ENCODE measurements at regions not wholly inside any gene's neighbourhood (a gene's known extent, or its start where the extent isn't known, plus 50 kb on each side); places are given as distances from the start of the nearest gene placed in this dataset.

DNA sequence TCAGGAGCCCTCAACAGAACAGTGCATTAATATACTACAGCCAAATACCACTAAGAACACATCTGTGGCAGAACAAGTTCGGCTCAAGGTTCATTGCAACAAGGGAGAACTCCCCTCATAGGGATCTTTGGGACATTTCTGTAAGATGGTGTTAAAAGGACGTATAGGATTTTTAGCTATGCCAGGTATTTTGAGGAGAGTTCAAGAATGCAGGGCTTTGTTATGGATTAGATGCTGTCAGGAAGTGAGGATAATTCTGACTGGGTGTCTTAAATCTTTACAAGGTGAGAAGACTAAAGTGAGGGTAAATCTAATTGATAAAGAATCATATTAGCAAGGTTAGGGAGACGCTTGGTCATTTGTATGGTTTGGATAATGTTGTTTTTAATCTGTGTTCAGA is 83.7 kb upstream of the AHI1 start:
- Histone ChIP-seq H3K27me3 (ENCODE audit: control insufficient read depth, insufficient read depth, low read length) (no peaks in the 10 kb centered on the region), H3K9me3 (ENCODE audit: control insufficient read depth, insufficient read depth, low read depth, low read length) (no peaks in the 10 kb centered on the region), H3K9ac (ENCODE audit: low read length) (no peak overlapping the region), H3K4me1 (ENCODE audit: control insufficient read depth, insufficient read depth, low read length) (peaks cover 12% of the 10 kb centered on the region), H3K36me3 (ENCODE audit: control insufficient read depth, insufficient read depth, low read length) (no peaks in the 10 kb centered on the region), H3K27ac (ENCODE audit: low read depth, low read length) (no peak overlapping the region), H3K4me3 (ENCODE audit: low read depth, low read length) (no peak overlapping the region)

DNA sequence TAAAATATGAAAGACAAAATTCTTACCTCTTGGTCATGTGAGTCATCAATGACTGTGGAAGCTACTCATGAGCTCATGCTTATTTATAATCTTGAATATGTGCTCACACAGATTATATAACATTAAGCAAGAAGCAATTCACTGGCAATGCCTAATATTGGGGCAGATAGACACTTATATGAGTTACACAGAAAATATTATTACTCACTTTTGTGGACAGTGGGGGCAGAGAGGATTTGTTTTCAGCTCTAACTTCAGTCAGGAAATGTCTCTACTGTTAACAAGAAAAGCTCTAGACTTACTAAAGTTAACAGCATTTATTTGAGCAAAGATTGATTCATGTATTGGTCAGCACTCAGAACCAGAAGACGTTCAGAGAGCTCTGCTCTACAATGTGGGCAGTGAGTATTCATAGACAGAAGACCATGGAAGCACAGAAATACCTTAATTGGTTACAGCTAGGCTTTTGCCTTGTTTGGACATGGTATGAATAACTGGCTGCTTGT is 85.8 kb upstream of the AHI1 start:
- H3K9me3 ChIP-seq (ENCODE audit: control insufficient read depth, insufficient read depth, low read depth, low read length), result no peaks in the 10 kb centered on the region
- H3K27me3 ChIP-seq (ENCODE audit: control insufficient read depth, insufficient read depth, low read length), result no peaks in the 10 kb centered on the region
- no peak overlapping the region for H3K27ac ChIP-seq (ENCODE audit: low read depth, low read length)
- no peaks in the 10 kb centered on the region for H3K36me3 ChIP-seq (ENCODE audit: control insufficient read depth, insufficient read depth, low read length)
- H3K4me1 ChIP-seq (ENCODE audit: control insufficient read depth, insufficient read depth, low read length), result peaks cover 12% of the 10 kb centered on the region
- no peak overlapping the region for H3K4me3 ChIP-seq (ENCODE audit: low read depth, low read length)
- no peak overlapping the region for H3K9ac ChIP-seq (ENCODE audit: low read length)

DNA sequence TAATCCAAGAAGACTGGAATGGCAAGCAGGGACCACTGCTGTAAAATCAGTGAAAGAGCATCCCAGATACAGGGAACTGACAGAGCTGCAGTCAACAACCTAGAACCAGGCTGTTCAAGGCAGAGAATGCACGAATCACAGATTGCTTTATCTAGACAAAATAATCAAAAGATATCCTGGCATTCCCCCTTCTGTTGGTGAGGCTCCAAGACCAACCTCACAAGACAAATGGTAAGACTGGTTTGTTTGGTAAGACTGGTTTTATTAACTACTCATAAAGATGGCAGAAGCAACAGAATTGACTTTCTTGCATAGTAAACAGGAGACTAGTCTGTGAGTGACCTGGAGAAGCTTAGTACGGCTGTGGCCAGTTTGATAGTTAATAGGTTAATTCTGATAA is 88.8 kb upstream of the AHI1 start:
- no peaks in the 10 kb centered on the region for H3K36me3 ChIP-seq (ENCODE audit: control insufficient read depth, insufficient read depth, low read length)
- H3K27me3 ChIP-seq (ENCODE audit: control insufficient read depth, insufficient read depth, low read length), result no peaks in the 10 kb centered on the region
- peaks cover 5% of the 10 kb centered on the region for H3K4me1 ChIP-seq (ENCODE audit: control insufficient read depth, insufficient read depth, low read length)
- H3K9ac ChIP-seq (ENCODE audit: low read length), result no peak overlapping the region
- H3K27ac ChIP-seq (ENCODE audit: low read depth, low read length), result no peak overlapping the region
- H3K9me3 ChIP-seq (ENCODE audit: control insufficient read depth, insufficient read depth, low read depth, low read length), result no peaks in the 10 kb centered on the region
- H3K4me3 ChIP-seq (ENCODE audit: low read depth, low read length), result no peak overlapping the region

DNA sequence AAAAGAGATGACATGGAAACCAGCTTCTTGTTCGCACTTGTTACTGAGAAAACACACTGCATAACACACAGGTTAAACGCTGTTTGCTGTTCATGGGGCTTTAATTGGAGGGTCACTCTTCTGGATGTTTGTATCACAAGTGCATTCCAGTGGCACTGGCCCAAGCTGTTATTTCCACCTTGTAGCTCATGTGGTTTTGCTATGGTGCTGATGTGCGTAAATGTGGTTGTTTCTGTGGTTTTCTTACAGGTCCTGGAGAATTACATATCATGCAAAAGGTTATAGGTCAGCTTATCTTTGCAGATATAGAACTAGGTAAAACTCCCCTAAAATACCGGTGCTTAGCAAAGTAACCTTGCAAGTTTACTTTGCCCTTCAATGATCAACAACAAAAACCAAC is 89.3 kb upstream of the AHI1 start:
- Histone ChIP-seq H3K4me1 (ENCODE audit: control insufficient read depth, insufficient read depth, low read length) (peaks cover under 1% of the 10 kb centered on the region; the same call in 1 of the 2 replicates), H3K9me3 (ENCODE audit: control insufficient read depth, insufficient read depth, low read depth, low read length) (no peaks in the 10 kb centered on the region), H3K4me3 (ENCODE audit: low read depth, low read length) (no peak overlapping the region)

DNA sequence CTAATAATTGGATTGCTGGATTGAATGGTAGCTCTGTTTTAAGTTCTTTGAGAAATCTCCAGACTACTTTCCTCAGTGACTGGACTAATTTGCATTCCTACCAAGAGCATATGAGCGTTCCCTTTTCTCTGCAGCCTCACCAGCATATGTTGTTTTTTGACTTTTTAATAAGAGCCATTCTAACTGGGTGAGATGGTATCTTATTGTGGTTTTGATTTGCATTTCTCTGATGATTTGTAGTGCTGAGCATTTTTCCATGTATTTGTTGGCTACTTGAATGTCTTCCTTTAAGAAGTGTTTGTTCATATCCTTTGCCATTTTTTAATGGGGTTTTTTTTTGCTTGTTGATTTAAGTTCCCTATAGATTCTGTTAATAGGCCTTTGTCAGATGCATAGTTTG is 94.7 kb upstream of the AHI1 start:
- Histone ChIP-seq H3K9ac (ENCODE audit: low read length) (no peak overlapping the region), H3K9me3 (ENCODE audit: control insufficient read depth, insufficient read depth, low read depth, low read length) (no peaks in the 10 kb centered on the region), H3K27me3 (ENCODE audit: control insufficient read depth, insufficient read depth, low read length) (no peaks in the 10 kb centered on the region), H3K4me1 (ENCODE audit: control insufficient read depth, insufficient read depth, low read length) (no peaks in the 10 kb centered on the region), H3K36me3 (ENCODE audit: control insufficient read depth, insufficient read depth, low read length) (no peaks in the 10 kb centered on the region), H3K4me3 (ENCODE audit: low read depth, low read length) (no peak overlapping the region), H3K27ac (ENCODE audit: low read depth, low read length) (no peak overlapping the region)

More for the DNA sequence above, 89.3 kb upstream of the AHI1 start:
- no peaks in the 10 kb centered on the region for H3K27me3 ChIP-seq (ENCODE audit: control insufficient read depth, insufficient read depth, low read length)
- H3K9ac ChIP-seq (ENCODE audit: low read length), result no peak overlapping the region
- no peak overlapping the region for H3K27ac ChIP-seq (ENCODE audit: low read depth, low read length)
- no peaks in the 10 kb centered on the region for H3K36me3 ChIP-seq (ENCODE audit: control insufficient read depth, insufficient read depth, low read length)

DNA sequence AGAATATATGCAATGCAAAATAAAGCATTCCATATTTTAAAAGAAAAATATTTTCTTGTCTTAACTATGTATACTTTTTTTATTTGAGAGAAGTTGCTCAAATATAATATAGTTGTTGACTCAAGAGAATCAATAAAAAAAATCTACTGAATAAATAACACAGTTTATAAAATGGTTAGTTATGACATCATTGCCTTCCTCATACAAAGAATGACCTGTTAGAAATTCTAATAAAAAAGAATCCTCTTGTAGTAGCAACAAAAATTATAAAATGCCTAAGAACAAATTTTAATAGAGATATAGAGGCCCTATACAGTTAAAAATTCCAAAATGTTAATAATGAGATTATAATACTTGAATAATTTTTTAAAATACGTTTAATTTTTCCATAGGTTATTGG is 96.5 kb upstream of the AHI1 start:
- Histone ChIP-seq H3K36me3 (ENCODE audit: control insufficient read depth, insufficient read depth, low read length) (no peaks in the 10 kb centered on the region), H3K27ac (ENCODE audit: low read depth, low read length) (no peak overlapping the region), H3K9me3 (ENCODE audit: control insufficient read depth, insufficient read depth, low read depth, low read length) (no peaks in the 10 kb centered on the region), H3K4me3 (ENCODE audit: low read depth, low read length) (no peak overlapping the region), H3K4me1 (ENCODE audit: control insufficient read depth, insufficient read depth, low read length) (no peaks in the 10 kb centered on the region), H3K27me3 (ENCODE audit: control insufficient read depth, insufficient read depth, low read length) (no peaks in the 10 kb centered on the region), H3K9ac (ENCODE audit: low read length) (no peak overlapping the region)

DNA sequence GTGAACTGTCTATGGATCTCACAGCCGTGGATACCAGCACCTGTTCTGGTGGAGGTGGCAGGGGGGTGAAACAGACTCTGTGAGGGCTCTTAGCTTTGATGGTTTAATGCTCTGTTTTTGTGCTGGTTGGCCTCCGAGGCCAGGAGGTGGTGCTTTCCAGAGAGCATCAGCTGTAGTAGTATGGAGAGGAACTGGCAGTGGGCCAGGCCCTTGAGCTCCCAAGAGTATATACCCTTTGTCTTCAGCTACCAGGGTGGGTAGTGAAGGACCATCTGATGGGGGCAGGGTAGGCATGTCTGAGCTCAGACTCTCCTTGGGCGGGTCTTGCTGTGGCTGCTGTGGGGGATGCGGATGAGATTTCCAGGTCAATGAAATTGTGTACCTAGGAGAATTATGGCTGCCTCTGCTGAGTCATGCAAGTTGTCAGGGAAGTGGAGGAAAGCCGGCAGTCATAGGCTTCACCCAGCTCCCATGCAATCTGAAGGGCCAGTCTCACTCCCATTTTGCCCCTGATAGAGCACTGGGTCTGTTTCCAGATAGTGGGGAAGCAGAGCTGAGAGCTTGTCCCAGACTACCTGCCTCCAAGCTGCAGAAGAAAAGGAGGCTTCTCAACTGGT is 102.7 kb upstream of the AHI1 start:
- Histone ChIP-seq H3K4me1 (ENCODE audit: control insufficient read depth, insufficient read depth, low read length) (no peaks in the 10 kb centered on the region), H3K4me3 (ENCODE audit: low read depth, low read length) (no peak overlapping the region), H3K9ac (ENCODE audit: low read length) (no peak overlapping the region), H3K27ac (ENCODE audit: low read depth, low read length) (no peak overlapping the region), H3K9me3 (ENCODE audit: control insufficient read depth, insufficient read depth, low read depth, low read length) (0 out of 2 replicates have a peak, but pooled peaks cover 3% of the 10 kb centered on the region), H3K27me3 (ENCODE audit: control insufficient read depth, insufficient read depth, low read length) (no peaks in the 10 kb centered on the region), H3K36me3 (ENCODE audit: control insufficient read depth, insufficient read depth, low read length) (no peaks in the 10 kb centered on the region)

DNA sequence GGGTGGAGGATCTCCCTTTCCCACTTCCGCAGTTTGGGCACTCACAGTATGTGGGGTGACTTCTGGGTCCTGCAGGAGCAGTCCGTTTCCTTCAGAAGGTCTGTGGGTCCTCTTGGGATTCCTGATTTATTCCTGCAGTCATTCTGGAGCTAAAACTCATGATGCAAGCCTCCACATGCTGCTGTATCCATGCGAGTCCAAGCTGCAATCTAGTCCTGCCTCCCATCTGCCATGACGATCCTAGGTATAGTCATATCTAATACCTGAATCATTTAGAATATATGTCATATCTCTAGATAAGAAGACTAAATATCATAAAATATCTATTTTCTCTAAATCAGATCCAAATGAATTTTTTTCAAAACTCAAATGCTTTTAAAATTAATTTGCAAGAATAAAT is 103.4 kb upstream of the AHI1 start:
- Histone ChIP-seq H3K9ac (ENCODE audit: low read length) (no peak overlapping the region), H3K9me3 (ENCODE audit: control insufficient read depth, insufficient read depth, low read depth, low read length) (0 out of 2 replicates have a peak, but pooled peaks cover 3% of the 10 kb centered on the region), H3K36me3 (ENCODE audit: control insufficient read depth, insufficient read depth, low read length) (no peaks in the 10 kb centered on the region), H3K4me1 (ENCODE audit: control insufficient read depth, insufficient read depth, low read length) (no peaks in the 10 kb centered on the region), H3K27ac (ENCODE audit: low read depth, low read length) (no peak overlapping the region), H3K4me3 (ENCODE audit: low read depth, low read length) (no peak overlapping the region), H3K27me3 (ENCODE audit: control insufficient read depth, insufficient read depth, low read length) (no peaks in the 10 kb centered on the region)

DNA sequence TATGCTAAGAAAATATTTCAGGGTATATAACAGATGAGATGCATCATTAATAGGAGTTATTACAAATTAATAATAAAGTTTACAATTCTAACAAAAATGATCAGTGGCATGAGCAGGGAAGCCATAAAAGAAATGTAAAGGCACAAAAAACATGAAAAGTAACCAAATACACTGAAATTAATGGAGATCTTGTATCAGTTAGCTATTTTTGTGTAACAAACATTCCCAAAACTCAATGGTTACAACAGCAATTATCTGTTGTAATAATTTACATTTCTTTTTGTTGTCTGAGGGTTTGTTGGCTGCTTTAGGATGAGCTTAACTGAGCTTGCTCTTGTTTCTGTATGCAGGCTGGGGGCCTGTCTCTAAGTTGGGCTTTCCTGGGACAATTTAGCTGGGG is 104.3 kb upstream of the AHI1 start:
- Histone ChIP-seq H3K27me3 (ENCODE audit: control insufficient read depth, insufficient read depth, low read length) (no peaks in the 10 kb centered on the region), H3K27ac (ENCODE audit: low read depth, low read length) (no peak overlapping the region), H3K9ac (ENCODE audit: low read length) (no peak overlapping the region), H3K9me3 (ENCODE audit: control insufficient read depth, insufficient read depth, low read depth, low read length) (0 out of 2 replicates have a peak, but pooled peaks cover 3% of the 10 kb centered on the region), H3K36me3 (ENCODE audit: control insufficient read depth, insufficient read depth, low read length) (no peaks in the 10 kb centered on the region), H3K4me1 (ENCODE audit: control insufficient read depth, insufficient read depth, low read length) (no peaks in the 10 kb centered on the region), H3K4me3 (ENCODE audit: low read depth, low read length) (no peak overlapping the region)

DNA sequence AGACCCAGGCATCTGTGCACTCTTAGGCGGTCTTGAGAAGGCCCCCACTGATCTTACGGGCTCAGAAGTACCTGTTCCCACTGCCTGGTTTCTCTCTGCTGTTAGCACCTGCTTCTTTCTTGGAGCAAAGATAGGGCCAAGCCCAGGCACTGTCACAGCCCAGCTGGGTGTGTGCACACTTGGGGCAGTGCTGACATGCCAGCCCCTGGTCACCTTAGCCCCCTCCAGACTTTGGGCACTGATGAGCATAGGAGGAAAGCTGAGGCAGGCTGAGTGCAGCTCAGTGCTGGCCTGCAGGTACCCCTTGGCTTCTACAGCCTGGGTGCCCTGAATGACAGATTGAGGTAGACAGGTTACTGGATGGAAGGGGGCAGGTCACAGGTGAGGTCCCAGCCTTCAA is 105.7 kb upstream of the AHI1 start:
- no peak overlapping the region for H3K4me3 ChIP-seq (ENCODE audit: low read depth, low read length)
- H3K36me3 ChIP-seq (ENCODE audit: control insufficient read depth, insufficient read depth, low read length), result no peaks in the 10 kb centered on the region
- no peak overlapping the region for H3K27ac ChIP-seq (ENCODE audit: low read depth, low read length)
- 0 out of 2 replicates have a peak, but pooled peaks cover 3% of the 10 kb centered on the region for H3K9me3 ChIP-seq (ENCODE audit: control insufficient read depth, insufficient read depth, low read depth, low read length)
- no peaks in the 10 kb centered on the region for H3K27me3 ChIP-seq (ENCODE audit: control insufficient read depth, insufficient read depth, low read length)
- H3K9ac ChIP-seq (ENCODE audit: low read length), result no peak overlapping the region
- no peaks in the 10 kb centered on the region for H3K4me1 ChIP-seq (ENCODE audit: control insufficient read depth, insufficient read depth, low read length)

DNA sequence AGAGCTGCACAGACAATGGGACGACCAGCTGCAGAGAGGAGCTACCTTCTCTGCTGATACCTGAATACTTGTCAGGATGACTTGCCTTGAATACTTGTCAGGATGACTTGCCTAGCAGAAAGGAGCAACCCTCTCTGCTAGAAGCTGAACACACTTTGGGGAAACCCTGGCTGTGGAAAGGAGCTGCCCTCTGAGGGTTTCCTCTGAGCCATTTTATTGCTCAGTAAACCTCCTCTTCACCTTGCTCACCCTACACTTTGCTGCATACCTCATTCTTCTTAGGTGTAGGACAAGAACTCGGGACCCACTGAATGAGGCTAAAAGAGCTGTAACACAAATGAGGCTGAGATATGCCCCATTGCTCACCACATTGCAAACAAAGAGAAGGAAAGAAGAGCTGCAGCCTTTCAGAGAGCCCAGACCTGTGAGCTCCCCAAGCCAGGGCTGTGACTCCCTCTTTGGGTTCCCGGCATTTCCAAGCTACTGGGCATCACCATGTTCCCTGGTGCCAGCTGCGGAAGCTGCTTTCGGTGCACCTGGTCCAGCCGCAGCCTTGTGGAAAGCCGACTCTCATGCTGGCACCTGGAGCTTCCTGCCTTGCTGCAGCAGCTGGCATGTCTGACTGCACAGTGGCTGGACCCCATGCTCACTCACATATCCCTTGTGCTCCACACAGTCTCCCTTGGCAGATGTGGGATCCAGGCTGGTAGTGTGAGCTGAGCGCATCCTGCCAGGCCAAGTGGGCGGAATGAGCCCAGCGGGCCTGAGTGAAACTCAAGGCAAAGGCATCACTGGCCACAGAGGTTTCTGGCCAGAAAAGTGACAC is 106.7 kb upstream of the AHI1 start:
- no peak overlapping the region for H3K9ac ChIP-seq (ENCODE audit: low read length)
- H3K4me1 ChIP-seq (ENCODE audit: control insufficient read depth, insufficient read depth, low read length), result no peaks in the 10 kb centered on the region
- no peaks in the 10 kb centered on the region for H3K27me3 ChIP-seq (ENCODE audit: control insufficient read depth, insufficient read depth, low read length)
- no peaks in the 10 kb centered on the region for H3K36me3 ChIP-seq (ENCODE audit: control insufficient read depth, insufficient read depth, low read length)
- 0 out of 2 replicates have a peak, but pooled peaks cover 3% of the 10 kb centered on the region for H3K9me3 ChIP-seq (ENCODE audit: control insufficient read depth, insufficient read depth, low read depth, low read length)
- no peak overlapping the region for H3K27ac ChIP-seq (ENCODE audit: low read depth, low read length)
- H3K4me3 ChIP-seq (ENCODE audit: low read depth, low read length), result no peak overlapping the region
